ENCODE measurements at regions not wholly inside any gene's neighbourhood (a gene's known extent, or its start where the extent isn't known, plus 50 kb on each side); places are given as distances from the start of the nearest gene placed in this dataset.

- DNase-seq, result no peak
Observed at GRCh38 chr5:96243862-96244261, 189.2 kb downstream of the PCSK1 start.

- DNase-seq, result no peak
Observed at GRCh38 chr5:96243203-96243602, 189.8 kb downstream of the PCSK1 start.

GRCh38 chr5:96242571-96242970, 190.5 kb downstream of the PCSK1 start:
- DNase-seq, result no peak

- DNase-seq, result no peak
Observed at GRCh38 chr5:96236831-96237230, 196.2 kb downstream of the PCSK1 start.

GRCh38 chr5:96236051-96236450, 197.0 kb downstream of the PCSK1 start:
- DNase-seq, result no peak

GRCh38 chr5:96235008-96235910, 197.8 kb downstream of the PCSK1 start:
- no peak for DNase-seq

- DNase-seq, result no peak
Observed at GRCh38 chr5:96232602-96233001, 200.4 kb downstream of the PCSK1 start.

GRCh38 chr5:96229188-96229587, 203.9 kb downstream of the PCSK1 start:
- no peak for DNase-seq

- no peak for DNase-seq
Observed at GRCh38 chr5:96228408-96228807, 204.6 kb downstream of the PCSK1 start.

GRCh38 chr5:96227957-96228356, 205.1 kb downstream of the PCSK1 start:
- DNase-seq, result no peak

- DNase-seq, result no peak
Observed at GRCh38 chr5:96226941-96227552, 206.0 kb downstream of the PCSK1 start.

GRCh38 chr5:96222129-96222528, 210.9 kb downstream of the PCSK1 start:
- no peak for DNase-seq

GRCh38 chr5:96220610-96221390, 212.2 kb downstream of the PCSK1 start:
- no peak for DNase-seq

GRCh38 chr5:96219580-96220281, 213.3 kb downstream of the PCSK1 start:
- no peak for DNase-seq

- no peak for DNase-seq
Observed at GRCh38 chr5:96218653-96219052, 214.4 kb downstream of the PCSK1 start.

GRCh38 chr5:96214442-96215197, 218.4 kb downstream of the PCSK1 start:
- no peak for DNase-seq

GRCh38 chr5:96209829-96210228, 223.2 kb downstream of the PCSK1 start:
- no peak for DNase-seq

GRCh38 chr5:96207420-96207819, 225.6 kb downstream of the PCSK1 start:
- no peak for DNase-seq

- DNase-seq, result no peak
Observed at GRCh38 chr5:96203761-96204160, 229.3 kb downstream of the PCSK1 start.

- DNase-seq, result no peak
Observed at GRCh38 chr5:96201503-96201902, 231.5 kb downstream of the PCSK1 start.

- DNase-seq, result no peak
Observed at GRCh38 chr5:96200641-96201040, 232.4 kb downstream of the PCSK1 start.

GRCh38 chr5:96199713-96200183, 233.3 kb downstream of the PCSK1 start:
- DNase-seq, result no peak

Data from NCI-H1417 treated with DMSO at 0.1 percent for 48 hours (cell line).